Renal cortical epithelial cell (primary cell): ENCODE measurements at regions not wholly inside any gene's neighbourhood (a gene's known extent, or its start where the extent isn't known, plus 50 kb on each side); places are given as distances from the start of the nearest gene placed in this dataset.

Experiments used
- DNase-seq: peaks from one replicate; pipeline ENCODE4 v3.0.0-alpha.2; 2011; ENCODE audit warnings: low read depth

DNA sequence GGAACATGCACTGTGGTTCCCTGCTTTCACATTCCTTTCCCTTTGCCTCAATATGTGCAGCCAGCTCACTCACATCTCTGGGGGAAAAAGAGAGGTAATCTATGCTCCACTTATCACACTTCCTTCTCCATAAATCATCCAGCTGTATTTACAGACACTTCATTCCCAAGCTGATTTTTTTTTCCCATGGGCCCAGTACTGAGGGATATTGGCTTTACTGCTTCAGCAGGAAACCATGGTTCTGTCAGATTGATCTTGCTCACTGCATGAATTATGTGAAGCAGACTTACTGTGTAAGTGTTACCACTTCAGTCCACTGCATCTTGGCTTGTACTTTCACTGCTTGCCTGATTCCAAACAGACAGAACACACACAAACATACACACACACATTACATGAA is 555.6 kb downstream of the CCER1 start:
- DNase-seq, result no peak

DNA sequence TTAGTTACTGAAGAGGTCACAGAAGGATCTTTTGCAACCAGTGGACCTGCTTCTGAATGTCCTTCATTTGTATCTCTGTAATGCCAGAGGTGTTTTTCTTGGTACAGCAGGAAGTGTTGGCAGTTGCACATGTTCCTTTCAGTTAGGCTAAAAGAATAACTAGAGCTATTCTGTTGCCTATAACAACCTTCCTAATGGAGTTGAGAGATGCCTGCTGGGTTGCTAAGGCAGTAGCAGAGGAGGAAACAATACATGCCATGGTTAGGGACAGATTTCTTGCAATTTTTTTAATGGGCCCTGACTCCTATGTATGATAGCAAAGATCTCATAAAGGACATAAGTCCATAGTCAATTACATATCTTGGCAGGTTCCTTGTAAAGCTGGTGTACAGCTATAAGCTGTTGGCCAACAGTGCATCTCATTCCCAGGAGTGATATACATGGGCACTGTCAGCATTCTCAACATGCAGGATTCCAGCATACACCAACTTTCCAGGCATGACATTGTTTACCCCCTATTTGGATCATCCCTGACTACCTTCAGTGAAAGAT is 556.6 kb downstream of the CCER1 start:
- no peak for DNase-seq

DNA sequence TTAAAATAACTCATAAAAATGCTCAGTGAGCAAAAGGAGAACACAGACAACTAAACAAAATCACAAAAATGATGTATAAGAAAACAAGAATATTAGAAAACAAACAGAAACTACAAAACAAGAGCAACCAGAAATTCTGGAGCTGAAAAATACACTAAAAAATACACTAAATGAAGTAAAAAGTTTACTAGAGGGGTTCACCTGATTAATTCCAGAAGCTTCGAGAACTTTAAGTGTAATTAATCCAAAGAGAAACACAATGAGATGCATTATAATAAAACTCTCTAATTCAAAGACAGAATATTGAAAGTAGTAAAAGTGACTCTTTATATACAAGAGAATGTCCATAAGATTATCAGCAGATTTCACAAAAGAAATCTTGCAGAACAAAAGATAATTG is 558.4 kb downstream of the CCER1 start:
- no peak for DNase-seq

DNA sequence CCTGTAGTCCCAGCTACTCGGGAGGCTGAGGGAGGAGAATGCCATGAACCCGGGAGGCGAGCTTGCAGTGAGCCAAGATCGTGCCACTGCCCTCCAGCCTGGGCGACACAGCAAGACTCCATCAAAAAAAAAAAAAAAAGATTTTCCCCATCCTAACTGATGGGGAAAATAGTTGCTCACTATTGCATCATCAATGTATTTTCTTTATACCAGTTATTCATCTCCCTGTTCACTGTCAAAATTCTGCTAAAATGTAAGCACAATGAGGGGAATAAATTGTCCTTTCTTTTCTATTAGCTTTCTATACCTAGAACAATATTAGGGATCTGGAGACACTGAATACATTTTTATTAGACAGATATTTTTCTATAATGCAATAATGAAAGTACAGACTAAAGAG is 561.3 kb downstream of the CCER1 start:
- DNase-seq, result no peak

DNA sequence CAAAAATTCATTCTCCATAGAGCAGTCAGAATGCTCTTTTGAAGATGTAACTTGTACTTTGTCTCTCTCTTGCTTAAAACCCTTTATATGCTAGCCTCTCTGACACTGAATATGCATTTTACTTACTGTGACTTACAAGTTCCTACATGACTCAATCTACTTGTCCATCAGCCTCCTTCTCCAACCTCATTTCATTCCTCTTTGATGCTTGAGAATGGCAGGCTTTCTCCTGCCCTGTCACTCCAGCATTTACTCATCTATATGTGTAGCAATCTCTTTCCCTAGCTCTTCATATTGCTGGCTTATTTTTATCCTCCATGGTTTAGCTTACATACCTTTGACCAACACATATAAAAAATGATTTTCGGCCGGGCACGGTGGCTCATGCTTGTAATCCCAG is 561.9 kb downstream of the CCER1 start:
- DNase-seq, result no peak

DNA sequence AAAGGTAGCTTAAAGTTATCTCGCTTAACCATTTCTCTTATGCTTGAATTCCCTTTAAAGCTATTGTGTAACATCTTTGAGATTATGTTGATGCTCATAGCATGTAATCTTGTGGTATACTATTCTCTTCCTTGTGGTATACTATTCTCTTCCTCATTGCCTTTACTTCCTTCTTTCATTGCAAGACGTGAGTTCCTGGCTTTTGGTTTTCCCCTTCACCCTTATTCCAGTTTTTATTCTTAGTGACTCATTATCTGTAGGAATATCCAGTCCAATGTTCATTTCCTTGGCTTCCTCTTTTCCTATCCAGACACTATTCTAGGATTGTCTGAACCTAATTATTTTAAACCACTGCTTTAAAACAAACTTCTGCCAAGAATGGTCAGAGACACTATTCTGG is 564.0 kb downstream of the CCER1 start:
- DNase-seq, result no peak

DNA sequence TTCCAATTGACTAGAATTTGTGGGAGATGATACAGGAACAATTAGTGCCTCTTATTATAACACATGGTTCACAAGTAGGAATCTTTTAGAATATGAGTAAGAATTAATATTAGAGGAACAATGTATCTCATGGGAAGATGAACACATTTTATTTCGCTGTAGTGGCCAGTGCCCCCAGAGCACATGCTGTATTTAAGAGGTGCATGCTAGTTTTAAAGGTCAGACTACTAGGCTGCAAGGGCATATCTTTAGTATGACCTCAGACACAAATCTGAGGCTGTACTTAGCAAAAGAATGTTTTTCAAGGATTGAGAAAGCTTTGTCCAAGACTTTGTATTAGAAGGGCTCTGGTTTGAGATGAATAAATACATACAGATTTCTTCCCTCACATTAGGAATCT is 586.9 kb downstream of the CCER1 start:
- peak; percentile 6 for DNase-seq

DNA sequence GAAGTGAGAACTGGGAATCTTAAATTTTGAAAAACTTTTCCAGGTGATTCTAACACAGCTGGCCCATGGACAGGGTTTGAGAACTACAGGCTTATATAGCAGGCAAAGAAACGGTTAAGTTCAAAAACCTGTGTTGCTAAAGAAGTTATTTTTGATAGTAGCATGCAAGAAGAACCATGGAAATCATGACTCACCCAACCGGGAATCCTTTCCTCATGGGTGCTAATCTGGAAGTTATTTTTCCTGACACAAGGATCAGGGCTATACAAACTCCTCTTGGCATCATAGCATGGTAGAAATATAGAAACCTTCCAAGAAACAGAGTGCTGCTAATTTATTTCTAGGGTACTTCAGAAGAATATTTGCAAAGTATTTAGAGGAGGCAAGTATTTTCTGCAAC is 588.7 kb downstream of the CCER1 start:
- DNase-seq, result peak; percentile 27

DNA sequence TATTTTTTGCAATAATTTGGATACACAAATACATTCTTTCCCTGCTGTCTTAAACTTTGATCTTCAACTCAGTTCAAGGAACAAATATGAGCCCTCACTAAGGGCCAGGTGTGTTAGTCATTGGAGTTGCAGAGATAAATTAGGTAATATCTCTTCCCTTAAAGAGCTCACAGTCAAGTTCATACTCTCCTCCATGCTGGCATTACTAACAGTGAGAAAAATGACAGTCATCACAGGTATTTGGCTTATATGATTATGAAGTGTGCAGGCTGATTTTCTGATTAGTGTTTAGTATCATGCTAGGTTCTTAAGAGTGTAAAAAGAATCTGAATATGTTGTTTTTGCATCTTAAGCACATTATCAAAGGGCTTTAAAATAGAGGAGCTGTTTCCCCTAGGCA is 594.7 kb downstream of the CCER1 start:
- DNase-seq, result no peak

DNA sequence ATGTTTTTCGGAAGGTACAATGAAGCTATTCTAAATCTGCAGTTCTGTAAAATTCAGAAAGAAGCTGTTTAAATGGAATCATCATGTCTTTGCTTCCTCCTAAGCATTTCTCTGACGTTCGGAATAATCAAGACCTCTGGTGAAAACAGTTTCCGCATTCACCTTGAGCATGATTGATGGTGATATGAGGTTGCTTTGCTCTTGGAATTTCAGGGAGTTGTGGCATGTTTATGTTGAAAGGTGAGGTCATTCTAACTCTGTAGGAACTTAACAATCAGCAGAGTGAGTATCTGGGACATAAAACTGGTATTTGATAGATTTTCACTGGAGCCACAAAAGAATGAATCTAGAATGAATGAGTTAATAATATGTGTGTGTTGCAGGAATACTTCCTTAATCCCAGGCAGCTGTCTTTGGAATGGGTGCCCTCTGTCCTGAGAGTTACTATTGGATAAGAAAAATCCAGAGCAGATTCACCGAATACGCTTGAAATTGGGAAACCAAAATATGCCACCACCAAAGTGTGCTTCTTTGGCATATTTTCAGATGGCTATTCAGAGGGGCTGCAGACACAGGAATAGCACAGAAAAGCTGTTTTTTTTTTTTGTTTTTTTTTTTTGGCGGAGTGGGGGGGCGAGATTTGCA is 599.1 kb downstream of the CCER1 start:
- DNase-seq, result peak; percentile 9

DNA sequence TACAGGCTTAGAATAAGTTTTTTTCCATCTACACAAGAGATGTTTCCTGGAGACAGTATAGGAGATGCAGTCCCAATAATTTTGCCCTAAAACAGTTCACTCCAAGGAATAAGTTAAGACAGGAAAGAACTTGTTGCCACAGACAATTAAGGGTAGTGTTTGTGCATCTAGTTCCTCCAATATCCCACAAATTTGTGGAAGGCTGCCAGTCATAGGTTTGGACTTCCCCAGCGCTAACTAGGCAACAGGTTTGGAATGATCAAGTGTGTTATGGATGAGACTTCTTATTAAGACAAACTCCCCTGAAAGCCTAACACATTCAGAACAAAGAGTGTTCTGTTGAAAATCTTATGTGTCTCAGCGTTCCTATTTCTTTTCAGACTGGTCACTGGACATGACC is 611.0 kb downstream of the CCER1 start:
- no peak for DNase-seq

DNA sequence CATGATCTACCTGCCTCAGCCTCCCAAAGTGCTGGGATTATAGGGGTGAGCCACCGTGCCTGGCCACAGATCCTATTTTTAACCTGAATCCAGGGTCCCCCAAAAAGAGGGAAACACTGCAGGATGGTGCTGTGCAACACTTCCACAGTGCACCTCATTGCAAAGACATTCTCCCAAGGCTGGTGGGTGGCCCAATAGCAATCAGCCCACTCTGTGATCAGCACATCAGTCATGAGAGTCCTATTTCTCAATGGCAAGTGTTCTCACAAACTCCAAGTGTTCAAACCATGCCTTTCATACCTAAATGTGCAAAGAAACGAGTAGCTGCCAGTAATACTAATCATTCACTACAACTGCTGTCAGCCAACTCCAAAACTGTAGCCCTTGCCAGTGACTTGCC is 612.9 kb downstream of the CCER1 start:
- no peak for DNase-seq

DNA sequence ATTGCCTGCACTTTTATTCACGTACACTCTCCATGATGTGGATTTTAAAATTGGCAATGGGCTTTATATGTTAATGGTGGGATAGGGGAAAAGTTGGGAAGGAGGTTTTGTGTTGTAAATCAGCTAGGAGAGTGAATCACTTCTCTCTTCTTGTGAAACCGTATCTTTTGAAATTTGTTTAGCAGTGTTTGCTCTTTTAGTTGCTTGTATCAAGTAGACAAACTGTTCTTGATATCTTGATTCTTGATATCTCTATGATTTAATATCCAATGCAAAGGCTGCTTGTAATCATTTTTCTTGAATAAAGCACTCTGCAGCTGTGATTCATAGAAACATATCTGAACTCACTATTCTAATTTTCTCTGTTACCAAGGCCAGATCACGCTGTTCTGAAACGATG is 615.1 kb downstream of the CCER1 start:
- DNase-seq, result no peak

DNA sequence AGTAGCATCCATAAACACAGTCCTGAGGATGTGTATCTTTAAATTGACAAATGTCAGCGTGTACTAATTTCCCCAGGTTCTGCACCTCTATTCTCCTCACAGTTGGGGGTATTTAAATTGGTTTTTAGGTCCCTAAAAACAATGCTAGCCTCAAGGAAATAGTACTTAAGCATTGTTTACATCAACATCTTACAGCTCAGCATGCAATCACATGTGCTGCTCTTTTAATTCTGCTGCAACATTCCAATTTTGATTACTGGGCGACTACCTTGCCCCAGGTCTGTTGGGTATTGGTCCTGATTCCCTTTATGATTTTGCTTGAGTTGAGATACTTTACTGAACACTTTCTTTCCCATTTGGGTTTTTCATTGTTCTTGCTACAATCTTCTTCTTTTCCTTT is 616.6 kb downstream of the CCER1 start:
- DNase-seq, result no peak

DNA sequence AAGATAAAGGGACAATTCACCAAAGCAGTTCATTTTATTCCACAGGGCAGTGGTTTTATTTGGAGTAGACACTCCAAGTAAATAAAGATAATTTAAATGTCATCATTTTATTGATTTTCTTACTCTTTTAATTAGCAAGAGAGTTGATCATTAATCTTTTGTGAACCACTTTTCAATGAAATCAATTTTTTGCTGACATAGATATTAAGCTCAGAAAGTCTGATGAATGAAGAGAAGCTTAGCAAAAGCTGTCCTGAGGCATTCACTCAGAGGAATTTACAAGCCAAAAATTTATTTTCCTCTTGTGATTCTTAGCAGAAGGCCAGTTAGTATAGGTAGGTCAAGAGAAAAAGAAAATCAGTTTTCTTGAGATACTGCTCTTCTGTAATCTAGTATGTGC is 618.0 kb downstream of the CCER1 start:
- DNase-seq, result no peak

DNA sequence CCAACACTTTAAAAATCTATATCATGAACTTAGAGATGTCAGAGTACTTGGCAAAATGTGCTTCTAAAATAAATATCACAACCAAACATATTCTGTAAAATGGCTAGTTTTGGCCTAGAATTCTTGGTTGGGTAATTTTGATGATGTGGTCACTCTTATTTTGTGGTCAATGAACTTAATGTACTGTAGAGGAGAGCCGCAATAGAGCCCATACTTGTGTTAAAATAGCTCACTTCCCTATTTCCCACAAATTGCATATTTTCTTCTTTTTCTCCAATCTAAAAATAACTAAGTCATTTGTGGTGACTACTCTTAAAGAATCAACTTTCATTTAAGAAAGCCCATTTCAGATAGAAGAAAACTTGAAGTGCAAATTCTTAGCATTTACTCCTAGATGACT is 619.4 kb downstream of the CCER1 start:
- peak; percentile 81 for DNase-seq

DNA sequence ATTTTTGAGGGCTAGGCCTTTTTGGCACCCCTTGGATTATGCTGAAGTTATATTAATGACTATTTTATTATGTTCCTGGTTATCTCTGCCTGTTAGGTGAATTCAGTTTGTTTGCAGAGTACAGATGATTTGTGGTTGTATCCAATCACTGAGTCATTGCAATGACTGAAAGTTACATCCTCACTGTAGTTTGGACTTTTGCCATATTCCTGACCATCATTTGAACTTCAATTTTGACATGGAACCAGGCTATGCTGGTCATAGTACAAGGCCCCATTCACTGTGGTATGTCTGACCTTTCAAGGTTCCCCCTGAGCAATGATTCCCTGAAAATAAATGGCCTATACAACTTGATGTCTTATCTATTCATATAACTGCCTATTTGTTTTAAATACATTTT is 621.0 kb downstream of the CCER1 start:
- DNase-seq, result peak; percentile 80

DNA sequence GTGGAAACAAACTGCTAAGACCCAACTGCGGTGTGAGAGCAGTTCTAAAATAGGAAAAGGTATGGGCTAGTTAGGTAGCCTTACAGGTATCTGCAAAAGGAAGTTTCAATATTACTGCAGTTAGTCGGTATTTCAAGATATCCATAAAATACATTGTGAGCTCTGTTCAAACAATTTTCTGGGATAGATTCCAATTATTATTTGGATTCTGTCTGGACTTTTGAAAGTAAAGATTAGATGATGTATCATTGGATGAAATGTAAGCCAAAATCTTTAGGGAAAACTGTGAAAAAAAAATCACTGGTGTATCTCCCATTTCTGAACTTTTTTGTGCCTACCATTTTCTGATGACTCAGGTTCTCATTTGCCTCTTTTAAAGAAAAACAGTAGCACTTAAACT is 621.6 kb downstream of the CCER1 start:
- DNase-seq, result no peak

DNA sequence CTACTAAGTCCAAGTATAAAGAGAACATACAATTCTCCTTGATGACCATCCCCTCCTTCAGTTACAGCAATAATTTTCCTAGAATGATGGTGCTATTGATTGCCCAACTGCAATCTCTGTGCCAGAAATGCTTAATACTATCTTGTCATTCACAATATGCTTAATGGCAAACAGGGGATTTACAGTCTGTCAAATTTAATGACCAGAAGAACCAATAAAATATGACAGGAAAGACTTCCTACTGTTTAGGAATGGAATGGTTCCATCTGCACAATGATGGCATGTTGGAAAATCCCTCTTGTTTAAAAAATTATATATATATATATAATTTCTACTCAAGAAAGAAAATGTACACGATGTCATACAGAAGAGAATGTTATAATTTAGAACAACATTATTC is 623.2 kb downstream of the CCER1 start:
- no peak for DNase-seq

DNA sequence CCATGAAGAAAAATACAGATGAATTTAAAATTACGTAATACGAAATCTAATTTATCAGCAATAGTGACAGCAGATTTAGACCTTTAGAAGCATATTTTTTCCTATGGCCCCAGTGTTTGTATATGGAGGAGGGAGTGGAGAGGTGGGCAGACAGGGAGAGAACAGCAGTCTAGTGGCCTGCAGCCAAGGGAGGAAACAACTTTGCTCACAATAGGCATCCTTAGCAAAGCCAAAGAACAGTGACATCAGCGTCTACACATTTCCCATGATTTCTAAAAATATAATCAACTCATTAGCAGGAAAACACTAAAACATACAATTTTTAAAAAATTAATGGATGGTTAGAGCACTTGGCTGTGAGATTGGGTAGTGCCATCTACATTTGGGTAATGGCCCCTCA is 622.6 kb upstream of the ATP2B1 start:
- DNase-seq, result no peak

DNA sequence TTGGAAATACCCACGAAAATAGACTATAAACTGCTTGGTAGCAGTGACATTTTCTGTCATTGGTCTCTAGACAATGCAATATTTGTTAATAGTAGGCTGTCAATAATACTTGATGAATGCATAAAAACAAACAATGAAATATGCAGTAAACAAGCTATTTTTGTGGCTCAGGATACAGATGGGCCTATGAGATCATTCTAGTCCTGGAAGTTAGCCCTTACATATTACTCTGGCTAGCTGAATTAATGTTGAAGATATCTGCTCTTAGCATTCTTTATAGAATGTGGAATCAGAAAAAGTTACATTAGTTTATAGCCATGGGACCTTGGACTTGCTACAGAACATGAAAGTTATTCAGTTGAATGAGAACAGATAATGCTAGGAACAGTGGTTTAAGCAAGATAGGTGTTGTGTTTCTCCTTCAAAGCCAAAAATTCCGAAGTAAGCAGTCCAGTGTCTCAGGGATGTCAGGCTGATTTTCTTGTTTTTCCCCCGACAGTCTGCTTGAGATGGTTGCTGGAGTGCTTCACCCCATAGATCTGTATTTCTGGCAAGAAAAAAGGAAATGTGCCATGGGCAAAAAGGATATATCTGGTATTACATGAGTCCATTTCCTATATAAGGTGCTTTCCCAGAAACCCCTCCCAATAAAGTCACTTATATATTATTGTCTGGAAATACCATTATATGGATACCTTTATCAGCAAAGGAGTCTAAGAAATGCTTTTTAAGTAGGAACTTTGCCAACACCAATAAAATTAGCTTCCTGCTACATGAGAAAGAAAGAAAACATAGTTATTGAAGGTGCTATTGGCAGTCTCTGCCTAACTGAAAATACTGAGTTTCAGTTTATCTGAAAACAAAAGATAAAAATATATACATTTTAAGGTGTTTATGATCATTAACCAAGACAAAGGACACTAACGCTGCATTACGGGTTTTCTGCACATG is 619.4 kb upstream of the ATP2B1 start:
- no peak for DNase-seq

DNA sequence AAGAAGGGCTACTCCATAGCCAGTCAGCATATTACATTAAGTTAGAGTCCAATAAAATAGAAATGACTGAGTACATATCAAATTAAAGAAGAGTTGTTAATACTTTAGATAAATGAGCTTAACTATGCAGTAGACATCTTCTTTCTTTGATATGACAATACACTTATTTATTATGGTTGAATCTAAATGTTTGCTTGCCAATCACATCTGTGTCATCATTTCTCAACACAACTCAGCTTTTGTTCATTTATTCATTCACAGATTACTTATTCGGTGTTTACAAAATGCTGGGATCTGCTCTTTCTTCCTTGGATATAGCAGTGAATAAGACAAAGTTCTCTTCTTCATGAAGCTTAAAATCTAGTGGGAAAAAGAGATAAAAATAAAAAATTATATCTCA is 614.6 kb upstream of the ATP2B1 start:
- no peak for DNase-seq

DNA sequence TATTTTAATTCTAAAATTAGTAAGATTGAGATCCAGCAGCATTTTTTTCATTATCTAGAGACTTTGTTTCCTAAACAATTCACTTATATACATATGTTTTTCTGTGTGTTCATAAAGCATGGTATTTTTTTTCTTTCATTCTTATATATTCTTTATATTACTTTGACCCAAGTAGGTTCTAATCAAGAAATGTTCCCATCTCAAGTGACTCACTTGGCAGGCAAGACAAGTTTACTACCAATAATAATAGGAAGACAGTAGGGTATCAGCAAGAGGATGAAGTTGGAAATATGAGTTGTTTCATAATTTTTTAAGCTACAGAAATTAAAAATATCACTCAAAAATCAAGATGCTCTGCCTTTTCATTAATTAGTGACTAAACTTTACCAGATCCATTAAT is 613.4 kb upstream of the ATP2B1 start:
- no peak for DNase-seq
